HG02870 (cell line): ENCODE measurements at regions not wholly inside any gene's neighbourhood (a gene's known extent, or its start where the extent isn't known, plus 50 kb on each side); places are given as distances from the start of the nearest gene placed in this dataset.

Experiments used
- ATAC-seq: cut with Tn5 transposase; IDR thresholded peaks from one replicate; pipeline ENCODE4 v1.9.1; 2021; ENCODE audit warnings: mild to moderate bottlenecking, moderate library complexity; ENCODE audit not compliant: unreplicated experiment

DNA sequence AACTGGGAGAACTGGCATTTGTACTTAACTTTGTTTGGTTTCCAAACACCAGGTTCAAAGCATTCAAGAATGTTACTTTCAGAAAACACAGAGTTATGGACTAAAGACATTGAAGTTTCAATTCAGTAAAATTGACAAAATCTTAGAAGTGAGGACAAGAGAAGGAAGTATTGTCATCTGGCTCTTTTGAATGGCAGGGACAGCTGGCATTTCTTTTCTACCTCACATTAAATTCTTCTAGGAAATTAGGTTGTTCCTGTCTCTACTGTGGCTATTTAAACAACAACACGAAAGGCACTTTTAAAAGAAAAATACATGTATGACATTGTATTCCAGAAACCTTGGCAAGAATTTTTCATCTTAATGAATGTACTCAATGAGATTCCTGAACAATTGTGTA is 600.0 kb upstream of the CA10 start:
- no peak for ATAC-seq

DNA sequence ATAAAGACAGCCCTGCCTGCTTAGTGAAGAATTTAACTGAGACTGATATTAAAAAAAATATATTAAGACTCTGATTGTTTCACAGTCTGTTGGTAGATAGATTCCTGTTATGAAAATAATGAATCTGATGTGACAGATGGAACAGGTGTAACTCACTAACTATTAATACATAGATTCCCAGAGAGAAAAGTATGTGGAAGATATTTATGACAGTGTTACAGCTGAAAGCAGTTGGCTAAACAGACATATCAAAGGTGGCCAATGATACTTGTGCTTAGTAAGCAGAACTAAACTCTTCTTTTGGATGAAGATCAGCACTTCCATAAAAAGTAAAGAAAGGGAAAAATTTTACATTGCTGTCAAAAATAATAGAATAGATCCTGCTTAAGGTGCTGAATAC is 598.2 kb upstream of the CA10 start:
- ATAC-seq = no peak

DNA sequence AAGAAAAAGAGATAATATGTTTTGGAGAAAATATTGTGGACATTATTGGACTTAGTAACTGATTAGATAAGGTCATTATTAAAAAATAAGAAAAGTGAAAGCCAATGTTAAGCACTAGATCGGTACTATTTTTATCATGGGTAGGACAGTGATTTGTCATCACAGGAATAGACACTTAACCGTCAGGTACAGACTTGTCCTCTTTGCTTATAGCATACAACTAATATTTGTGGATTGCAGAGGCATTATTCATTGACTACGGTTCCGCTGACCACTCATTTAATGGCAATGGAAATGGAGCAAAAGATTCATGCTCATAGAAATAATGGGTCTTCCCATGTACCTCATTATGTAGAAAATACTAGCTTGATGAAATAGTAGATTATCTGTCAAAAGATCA is 596.3 kb upstream of the CA10 start:
- no peak for ATAC-seq

DNA sequence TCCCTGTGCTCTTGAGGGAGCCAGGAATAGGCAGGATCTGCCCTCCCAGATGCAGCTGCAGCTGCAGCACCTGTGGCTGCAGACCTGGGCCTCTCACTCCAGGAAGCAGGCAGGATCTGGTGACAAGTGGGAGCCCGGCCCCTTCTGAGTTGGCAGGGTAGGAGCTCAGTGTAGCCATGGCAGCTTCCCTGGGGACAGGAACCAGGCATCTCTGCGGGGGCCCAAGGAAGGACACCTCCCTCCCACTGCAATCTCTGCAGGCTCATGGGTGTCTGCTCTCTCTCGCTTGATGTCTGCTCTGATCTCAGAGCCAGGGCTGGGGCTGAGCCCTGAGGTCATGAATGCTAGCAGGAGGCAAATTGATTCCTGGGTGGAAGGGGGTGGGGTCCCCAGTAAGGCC is 592.5 kb upstream of the CA10 start:
- no peak for ATAC-seq

DNA sequence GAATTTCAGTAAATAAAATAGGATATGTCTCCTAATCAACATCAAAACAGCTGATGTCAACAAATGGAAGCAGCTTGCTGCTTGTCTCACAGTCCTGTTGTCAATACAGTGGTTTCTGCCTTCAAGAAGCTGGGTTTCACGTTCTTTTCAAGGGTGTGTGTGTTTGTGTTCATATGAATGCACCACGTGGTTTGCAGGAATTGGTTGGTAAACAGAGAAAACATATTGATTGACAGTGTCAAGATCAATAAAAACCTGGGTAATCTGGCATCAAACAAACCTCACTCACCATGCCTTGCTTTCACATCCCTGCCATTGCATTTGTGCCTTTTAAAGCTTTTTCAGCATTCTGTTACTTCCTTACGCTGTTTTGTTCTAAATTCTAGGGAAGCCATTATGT is 585.7 kb upstream of the CA10 start:
- ATAC-seq = no peak

DNA sequence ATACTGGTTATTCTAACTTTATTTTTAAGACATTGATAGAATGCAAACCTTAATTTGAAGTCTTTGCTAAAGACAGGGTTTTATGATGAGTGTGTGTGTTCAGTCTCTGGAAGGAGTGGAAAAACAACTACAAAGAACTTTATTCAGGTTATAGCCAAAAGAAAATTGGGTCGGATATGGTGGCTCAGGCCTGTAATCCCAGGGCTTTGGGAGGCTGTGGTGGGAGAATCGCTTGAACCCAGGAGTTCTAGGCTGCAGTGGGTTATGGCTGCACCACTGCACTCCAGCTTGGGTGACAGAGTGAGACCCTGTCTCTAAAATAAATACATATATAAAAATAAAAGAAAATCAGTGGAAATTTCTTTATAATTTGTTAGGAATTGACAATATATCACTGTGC is 581.5 kb upstream of the CA10 start:
- ATAC-seq = no peak

DNA sequence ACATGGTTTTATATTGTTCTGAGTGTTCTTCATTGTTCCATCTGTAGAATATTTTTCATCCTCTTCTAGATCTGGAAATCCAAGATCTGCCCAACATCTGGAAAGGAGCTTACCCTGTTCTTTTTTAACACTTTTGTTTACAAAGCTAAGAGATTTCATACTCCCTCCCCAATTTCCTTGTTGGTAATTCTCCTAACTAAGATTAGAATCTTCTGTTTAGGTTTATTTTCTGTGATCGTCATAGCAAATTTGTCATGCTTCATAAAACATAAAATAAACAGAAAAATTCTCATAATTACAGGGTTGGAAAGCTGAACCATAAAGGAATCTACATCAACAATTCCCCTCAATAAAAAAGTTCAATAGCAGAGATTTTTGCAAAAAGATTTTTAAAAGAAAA is 580.3 kb upstream of the CA10 start:
- no peak for ATAC-seq

DNA sequence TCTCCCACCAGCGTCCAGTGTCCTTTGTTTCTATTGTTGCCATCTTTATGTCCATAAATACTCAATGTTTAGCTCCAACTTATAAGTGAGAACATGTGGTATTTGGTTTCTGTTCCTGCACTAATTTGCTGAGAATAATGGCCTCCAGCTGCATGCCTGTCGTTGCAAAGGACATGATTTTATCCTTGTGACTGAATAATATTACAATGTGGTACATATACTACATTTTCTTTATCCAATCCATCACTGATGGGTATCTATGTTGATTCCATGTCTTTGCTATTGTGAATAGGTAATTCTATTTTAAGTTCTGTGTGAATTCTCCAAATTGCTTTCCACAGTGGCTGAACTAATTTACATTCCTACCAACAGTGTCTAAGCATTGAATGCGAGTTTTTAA is 578.6 kb upstream of the CA10 start:
- ATAC-seq = no peak

DNA sequence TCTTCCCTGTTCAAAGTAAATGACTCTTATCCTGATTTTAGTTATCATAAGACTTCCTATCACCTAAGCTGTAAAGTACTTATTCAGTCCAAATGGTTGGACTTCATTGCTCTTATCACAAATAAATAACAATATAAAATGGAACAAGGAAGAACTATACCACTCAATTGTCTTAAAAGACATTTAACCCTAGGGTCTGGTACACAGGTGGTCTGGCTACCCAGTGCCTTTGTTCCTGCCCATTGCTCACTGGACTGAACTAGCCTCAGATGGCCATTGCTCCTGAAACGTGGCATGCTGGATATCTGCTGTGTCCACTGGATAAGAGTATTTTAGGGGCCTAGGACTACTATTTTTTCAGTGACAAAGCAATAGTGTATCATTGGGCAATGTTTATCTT is 574.3 kb upstream of the CA10 start:
- ATAC-seq = no peak

DNA sequence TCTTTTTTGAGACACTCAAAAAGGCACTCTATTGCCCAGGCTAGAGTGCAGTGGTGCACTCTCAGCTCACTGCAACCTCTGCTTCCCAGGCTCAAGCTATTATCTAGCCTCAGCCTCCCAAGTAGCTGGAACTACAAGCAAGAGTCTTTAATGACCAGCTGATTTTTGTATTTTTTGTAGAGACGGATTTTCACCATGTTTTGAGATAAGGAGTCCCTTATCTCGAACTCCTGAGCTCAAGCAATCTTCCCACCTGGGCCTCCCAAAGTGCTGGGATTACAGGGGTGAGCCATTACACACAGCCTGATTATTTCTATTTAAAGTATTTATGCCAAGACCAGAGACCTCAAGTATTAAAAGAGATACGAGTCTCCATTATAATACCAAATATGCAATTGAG is 566.1 kb upstream of the CA10 start:
- no peak for ATAC-seq

DNA sequence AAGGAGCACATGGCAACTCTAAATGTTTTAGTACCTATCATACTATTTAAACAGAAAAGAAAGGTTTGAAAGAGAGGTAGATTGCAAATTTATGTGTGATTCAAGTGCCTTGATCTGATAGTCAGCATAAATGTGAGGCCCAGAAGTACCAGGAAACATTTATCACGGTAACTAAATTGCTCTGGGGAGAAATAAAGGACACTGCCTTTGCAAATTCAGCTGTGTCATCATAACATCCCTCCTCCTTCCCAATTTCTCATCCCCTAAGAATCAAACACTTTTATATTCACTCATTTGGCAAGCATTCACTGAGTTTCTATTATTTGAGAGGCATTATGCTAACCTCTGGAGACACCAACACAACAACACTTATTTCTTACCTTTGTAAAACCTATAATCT is 563.4 kb upstream of the CA10 start:
- no peak for ATAC-seq

DNA sequence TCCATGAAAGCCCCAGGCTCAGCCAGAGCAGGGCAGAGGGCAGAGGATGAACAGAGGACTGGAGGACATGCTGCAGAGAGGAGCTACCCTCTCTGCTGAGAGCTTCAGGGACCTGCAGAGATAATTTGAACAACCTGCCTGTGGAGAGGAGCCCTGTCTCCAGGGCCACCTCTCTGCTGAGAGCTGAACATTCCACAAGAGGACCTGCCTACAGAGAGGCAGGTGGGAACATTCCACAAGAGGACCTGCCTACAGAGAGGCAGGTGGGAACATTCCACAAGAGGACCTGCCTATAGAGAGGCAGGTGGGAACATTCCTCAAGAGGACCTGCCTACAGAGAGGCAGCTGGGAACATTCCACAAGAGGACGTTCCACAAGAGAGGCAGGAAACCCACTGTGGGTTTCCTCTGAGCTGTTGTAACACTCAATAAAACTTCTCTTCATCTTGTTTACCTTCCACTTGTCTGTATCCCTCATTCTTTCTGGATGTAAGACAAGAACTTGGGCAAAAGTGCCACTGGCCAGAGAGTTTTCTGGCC is 551.9 kb upstream of the CA10 start:
- ATAC-seq = no peak

DNA sequence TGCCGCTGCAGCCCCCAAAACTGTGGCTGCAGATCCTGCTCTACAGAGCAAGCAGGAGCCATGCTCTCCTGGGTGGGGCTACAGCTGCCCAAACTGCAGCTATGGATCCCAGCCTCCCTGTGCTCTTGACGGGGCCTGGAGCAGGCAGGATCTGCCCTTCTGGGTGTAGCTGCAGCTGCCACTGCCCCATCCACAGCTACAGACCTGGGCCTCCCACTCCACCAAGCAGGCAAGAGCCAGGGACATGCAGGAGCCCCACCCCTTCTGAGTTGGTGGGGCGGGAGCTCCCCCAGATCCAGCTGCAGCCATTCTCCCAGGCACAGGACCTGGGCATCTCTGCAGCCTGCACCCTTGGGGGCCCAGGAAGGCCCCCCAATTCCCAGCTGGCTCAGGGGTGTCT is 551.2 kb upstream of the CA10 start:
- ATAC-seq = no peak

DNA sequence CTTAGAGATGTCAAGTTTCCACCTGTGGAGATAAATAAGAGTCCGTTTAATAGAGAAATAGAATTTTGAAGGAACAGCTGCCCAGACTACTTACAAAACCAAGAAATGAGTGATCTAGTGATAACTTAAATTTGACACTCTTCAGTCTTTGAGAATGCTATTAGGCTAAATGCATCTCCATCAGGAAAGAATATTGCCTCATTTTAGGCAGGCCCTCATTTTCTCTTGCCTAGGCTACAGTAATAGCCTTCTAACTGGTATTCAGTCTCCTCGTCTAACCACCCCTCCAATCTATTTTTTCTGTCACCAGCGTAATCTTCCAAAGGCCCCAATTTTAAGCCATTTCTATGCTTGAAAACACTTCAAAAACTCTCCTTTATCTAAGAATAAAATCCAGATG is 537.8 kb upstream of the CA10 start:
- ATAC-seq = no peak

DNA sequence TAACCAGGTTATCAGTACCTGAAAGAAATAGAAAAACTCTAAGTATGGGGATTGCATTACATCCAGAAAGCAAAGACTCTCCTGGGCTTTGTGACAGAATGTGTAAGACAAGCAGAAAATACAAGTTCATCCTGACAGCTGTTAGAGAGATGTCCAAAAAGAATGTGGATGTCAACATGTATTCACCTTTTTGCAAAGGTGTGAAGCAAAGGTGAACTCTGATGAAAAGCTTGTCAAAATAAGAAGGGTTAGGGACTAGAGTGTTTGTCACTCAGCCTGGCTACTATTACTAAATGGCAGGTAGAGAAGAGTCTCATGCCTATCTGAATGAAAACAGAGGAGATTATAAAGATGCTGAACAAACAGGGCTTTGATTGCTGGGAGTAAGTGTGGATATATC is 527.6 kb upstream of the CA10 start:
- no peak for ATAC-seq

DNA sequence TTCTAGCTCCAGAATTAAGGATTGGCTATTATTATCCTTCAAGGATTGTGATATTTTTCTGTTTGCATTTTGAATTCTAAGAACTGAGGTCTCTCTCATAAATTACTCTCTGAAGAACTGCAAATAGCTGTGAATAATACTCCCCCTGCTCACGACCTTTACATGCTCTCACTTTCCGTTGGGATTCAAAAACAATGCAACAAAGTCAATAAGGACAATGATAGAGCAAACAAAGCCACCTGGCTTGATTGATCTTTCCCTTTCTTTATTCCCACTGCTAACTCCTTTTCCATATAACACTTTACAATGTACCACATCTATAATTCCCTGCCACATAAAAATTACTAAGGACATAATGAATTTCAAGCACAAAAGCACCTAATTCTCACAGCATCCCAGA is 523.0 kb upstream of the CA10 start:
- ATAC-seq = no peak

DNA sequence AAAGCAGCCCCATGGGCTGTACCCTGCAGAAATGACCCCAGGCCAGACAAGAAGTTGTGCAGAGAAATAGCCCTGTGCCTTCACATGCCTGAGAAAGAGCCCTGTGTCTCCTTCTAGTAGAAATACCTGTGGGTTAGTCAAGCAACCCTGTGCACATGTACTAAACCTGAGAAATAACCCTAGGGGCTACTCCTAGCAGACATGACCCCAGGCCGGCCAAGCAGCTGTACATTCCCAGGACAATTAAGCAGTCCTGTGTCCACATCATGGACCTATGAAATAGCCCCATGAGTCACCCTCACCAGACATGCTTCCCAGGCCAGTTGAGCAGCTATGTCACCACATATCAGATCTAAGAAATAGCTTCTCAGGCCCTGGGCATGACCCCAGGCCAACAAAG is 519.7 kb upstream of the CA10 start:
- ATAC-seq = no peak

DNA sequence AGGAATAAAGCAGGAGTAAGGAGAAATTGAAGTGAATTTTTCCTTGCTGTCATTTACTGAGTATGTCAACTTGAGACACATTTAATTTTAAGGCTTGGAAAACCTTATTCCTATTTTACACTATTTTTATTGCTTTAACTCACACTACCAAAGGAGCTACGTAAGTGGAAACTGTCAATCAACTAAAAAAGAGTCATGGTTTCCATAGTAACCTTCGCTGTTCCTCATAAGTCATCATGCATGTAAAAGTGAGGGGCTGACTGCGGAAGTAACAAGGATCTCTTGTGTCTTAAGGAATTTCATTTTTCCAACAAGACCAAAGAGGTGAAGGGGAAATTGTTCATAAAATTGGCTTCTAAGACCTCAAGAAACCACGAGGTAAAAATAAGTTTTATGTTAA is 516.2 kb upstream of the CA10 start:
- no peak for ATAC-seq

DNA sequence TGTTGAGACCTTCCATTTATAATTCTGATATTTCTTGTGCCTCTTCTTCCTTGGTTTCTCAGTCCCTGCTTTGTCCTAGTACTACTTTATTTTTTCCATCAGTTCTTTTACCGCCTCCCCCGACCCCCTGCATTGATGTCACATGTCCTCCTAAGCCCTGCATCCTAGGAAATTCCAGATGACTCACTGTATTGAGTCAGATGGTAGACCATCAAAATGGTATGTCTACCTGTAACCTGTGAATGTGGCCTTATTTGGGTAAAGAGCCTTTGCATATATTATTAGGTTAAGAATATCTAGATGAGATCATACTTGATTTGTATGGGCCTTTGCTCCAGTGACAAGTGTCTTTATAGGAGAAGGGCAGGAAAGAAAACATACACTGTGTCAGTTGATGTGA is 515.3 kb upstream of the CA10 start:
- ATAC-seq = no peak

DNA sequence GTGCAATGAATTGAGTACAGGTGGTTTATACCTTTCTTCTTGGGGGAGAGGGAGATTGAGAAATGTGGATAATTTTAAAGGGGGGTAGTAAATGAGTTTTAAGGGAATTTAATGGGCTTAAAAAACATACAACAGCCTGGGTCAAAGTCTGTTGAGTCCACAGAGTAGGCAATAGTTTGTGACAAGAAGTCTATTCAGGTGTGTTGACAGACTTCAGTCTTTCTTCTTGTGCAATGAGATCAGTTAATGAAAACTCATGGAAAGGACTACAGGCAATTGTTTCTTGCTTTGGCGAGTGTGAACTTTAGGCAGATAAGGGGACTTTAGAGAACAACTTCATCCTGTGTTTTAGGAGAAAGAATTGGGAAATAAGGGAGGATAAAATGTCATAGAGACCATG is 507.8 kb upstream of the CA10 start:
- ATAC-seq = no peak

DNA sequence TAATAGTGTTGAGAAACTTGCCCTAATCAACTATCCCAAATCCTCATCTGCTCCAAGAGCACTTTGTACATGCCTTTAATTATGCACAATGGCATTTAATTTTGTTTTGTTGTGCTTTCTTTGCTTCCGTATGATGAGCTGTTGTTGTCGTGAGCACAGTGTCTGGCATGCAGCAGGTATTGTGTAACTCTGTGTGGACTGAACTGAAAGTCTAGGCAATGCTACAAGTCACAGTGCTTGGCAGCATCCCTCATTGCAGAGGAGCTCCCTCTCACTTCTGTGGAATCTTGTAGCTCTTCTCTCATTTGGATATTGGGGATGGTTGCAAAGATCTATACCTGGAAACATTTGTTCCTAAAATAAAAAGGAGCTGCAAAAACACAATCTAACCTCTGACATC is 502.2 kb upstream of the CA10 start:
- ATAC-seq = no peak

DNA sequence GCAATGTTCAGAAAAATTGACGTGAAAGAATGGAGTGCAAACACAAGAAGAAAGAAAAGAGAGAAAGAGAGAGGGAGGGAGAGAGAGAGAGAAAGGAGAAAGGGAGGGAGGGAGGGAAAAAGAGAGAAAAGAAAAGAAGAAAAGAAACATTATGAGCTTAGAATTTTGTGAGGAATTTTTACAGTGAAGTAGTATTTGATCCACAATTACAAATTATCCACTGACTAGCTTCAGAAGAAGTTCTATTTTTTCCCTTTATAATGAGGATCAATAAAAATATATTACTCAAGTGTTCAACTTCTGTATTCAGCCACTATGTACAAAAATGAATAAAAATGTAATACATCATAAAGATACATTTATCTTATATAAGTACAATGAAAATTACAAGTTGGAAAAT is 494.5 kb upstream of the CA10 start:
- no peak for ATAC-seq

DNA sequence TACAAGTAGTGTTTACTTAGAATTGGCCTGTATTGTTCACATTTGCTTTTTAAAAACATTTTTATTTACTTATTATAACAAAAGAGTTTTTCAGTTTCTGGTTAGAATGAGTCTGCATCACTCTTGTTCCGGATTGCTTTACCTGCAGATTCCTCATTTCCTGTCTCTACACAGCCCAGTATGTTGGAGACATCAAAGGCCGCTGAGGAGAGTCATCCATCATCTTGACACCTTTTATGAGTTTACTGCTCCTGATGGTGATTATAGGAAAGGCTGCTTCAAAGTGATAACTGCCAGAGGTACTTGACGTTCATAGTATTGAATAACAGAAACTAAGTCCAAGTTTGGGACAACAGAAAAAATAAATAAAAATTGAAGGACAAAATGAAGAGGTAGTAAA is 490.5 kb upstream of the CA10 start:
- ATAC-seq = no peak

DNA sequence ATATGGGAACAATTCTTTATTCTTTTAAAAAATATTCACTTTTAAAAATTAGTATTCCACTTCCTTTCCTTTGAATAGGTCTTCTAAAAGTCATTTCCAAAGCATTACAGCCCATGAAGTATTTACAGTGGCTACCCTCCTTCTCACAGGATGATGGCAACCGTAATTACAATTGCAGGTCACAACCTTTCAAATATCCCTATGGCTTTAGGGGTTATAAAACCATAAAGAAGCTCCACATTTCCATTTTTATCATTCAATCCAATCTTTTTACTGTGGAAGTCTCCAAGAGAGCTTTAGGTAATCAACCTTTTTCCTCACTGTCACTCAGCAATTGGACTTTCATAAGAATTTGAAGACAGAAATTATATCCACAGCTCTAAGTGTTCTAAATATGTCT is 488.9 kb upstream of the CA10 start:
- no peak for ATAC-seq
